Fibroblast of mammary gland (primary cell): ENCODE measurements at regions not wholly inside any gene's neighbourhood (a gene's known extent, or its start where the extent isn't known, plus 50 kb on each side); places are given as distances from the start of the nearest gene placed in this dataset.
"Not testable (repeated sequence)": the region's sequence is repeated elsewhere in the genome, so short reads cannot be mapped to it uniquely, and the experiment has no call there.

Experiments
- DNase-seq: peaks from one replicate; pipeline ENCODE4 v3.0.0-alpha.2; 2010; ENCODE audit warnings: low read depth
- H3K4me3 ChIP-seq: 2 replicates; pipeline ENCODE4 v1.5.1; 2011; ENCODE audit warnings: low read depth, mild to moderate bottlenecking, low read length, moderate library complexity; ENCODE audit not compliant: control insufficient read depth
- TF ChIP-seq, protein P1 (sequence below): conservative IDR thresholded peaks from 2 replicates; pipeline ENCODE4 v1.5.1; 2011; ENCODE audit warnings: low read depth, low read length, inconsistent platforms; ENCODE audit not compliant: control insufficient read depth, insufficient read depth

DNA sequence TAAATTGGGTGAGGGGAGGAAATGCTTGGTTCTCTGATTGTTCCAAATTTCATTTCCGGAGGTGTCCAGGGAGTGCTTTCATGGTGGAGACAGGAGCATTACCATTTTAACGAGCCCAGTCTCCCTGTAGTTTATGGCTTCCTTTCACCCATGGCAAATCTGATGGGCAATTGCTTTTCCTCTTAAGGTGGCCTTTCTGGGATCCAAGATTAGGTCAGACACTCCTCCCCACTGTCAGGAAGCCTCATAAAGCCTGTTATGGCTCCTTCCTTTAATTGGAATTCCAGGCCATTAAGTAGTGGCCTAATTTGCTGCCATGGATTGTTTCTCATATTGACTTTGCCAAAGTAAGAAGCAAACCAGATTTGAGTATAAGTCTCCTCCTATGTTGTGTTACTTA is 157.8 kb downstream of the PDCD6IP start:
- H3K4me3 ChIP-seq, result no peak overlapping the region
- TF ChIP-seq, protein P1, sequence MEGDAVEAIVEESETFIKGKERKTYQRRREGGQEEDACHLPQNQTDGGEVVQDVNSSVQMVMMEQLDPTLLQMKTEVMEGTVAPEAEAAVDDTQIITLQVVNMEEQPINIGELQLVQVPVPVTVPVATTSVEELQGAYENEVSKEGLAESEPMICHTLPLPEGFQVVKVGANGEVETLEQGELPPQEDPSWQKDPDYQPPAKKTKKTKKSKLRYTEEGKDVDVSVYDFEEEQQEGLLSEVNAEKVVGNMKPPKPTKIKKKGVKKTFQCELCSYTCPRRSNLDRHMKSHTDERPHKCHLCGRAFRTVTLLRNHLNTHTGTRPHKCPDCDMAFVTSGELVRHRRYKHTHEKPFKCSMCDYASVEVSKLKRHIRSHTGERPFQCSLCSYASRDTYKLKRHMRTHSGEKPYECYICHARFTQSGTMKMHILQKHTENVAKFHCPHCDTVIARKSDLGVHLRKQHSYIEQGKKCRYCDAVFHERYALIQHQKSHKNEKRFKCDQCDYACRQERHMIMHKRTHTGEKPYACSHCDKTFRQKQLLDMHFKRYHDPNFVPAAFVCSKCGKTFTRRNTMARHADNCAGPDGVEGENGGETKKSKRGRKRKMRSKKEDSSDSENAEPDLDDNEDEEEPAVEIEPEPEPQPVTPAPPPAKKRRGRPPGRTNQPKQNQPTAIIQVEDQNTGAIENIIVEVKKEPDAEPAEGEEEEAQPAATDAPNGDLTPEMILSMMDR, result no peak
- no peak for DNase-seq

DNA sequence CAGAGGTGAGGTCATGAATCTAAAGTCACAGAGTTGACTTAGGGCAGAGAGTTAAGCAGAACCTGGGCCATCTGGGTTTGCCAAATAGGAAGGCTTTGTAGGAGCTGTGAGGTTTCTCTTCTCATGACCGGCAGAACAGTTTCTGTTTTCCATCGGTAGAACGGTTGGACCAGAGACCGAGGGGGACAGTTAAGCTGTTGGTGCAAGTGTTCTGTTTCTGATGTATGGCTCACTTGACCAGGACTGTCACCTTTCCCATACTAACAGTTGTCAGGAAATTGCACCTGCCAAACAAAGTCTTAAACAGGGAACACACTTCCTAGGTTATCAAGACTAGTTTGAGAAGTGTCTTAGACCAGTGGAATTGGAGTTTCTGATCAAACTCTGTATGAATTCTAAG is 158.3 kb downstream of the PDCD6IP start:
- TF ChIP-seq, protein P1, result no peak
- H3K4me3 ChIP-seq, result no peak overlapping the region
- no peak for DNase-seq

DNA sequence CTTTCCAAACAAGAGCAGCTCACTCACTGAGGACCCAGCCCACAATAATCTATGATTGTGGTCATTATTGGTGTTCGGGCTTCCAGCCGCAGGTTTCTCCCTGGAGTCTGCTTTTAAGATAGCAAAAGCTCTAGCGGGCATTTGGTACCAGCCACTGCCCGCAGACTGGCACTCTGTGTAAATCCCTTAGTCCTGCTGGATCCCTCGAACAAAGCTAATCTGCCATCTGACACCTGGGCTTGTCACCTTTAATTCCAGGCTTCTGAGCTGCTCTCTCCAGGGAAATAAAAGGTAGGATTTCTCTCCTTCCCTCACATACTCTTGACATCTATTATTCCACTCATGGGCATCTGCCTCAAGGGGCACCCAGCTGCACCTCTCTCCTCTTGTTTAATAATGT is 158.7 kb downstream of the PDCD6IP start:
- DNase-seq, result no peak
- TF ChIP-seq, protein P1, result no peak
- no peak overlapping the region for H3K4me3 ChIP-seq

DNA sequence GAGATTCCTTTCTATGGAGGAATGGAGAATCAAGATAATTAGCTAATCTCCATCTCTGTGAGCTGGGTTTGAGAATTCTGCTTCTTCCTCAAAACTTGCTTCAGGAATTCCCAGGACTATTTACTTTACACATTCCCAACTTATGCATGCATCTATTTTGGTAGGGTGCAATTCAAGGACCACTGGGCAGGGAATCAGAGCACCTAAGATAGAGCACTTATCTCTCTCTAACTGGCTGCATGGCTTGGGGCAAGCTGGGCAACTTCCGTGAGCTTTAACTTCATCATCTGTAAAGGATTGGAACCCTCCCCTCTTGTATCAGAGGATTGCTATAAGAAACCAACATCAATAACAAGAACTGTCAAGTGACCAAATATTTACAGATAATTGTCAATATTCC is 160.2 kb downstream of the PDCD6IP start:
- TF ChIP-seq, protein P1, result no peak
- no peak overlapping the region for H3K4me3 ChIP-seq
- DNase-seq, result no peak

DNA sequence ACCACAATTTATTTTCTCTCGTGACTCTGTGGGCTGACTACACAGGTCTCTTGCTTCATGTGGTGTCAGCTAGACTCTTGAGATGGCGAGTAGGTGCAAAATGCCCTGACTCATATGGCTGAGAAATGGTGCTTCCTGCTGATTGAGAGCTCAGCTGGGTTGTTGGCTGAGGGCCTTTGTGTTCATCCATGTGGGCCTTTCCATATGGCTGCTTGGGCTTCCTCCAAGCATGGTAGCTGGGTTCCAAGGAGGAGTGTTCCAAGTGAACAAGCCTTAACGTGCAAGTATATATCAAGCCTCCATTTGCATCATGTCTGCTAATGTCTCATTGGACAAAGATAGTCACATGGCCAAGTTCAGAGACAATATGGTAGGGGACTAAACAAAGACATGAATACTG is 164.0 kb downstream of the PDCD6IP start:
- TF ChIP-seq, protein P1, result no peak
- peak; percentile 18 for DNase-seq
- no peak overlapping the region for H3K4me3 ChIP-seq

DNA sequence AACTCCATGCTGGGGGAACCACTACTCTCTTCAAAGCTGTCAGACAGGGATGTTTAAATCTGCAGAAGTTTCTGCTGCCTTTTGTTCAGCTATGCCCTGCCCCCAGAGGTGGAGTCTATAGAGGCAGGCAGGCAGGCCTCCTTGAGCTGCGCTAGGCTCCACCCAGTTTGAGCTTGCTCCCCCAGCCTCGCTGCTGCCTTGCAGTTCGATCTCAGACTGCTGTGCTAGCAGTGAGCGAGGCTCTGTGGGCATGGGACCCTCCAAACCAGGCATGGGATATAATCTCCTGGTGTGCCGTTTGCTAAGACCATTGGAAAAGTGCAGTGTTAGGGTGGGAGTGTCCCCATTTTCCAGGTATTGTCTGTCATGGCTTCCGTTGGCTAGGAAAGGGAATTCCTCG is 171.8 kb downstream of the PDCD6IP start:
- not testable (repeated sequence) for DNase-seq, H3K4me3 ChIP-seq

DNA sequence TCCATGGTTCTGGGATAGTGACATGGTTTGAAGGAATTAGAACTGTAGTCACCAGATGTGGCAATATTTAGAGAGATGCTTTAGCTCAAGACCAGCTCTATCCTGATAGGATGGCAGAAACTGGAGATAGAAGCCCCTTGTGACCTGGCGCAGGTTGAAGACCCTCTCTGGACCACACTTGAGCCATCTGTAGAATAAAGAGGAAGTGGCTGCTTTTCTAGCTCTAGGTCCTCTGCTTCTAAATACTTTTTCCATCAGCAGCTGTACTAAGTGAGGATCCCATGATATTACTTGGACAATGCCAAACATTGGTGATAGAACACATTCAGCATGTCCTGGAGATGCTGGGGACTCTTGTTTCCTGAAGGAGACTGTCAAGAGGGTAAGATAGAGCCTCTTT is 172.6 kb downstream of the PDCD6IP start:
- no peak for DNase-seq
- TF ChIP-seq, protein P1, result no peak
- no peak overlapping the region for H3K4me3 ChIP-seq
